Coronary artery (tissue), 2 donors: ENCODE measurements at regions not wholly inside any gene's neighbourhood (a gene's known extent, or its start where the extent isn't known, plus 50 kb on each side); places are given as distances from the start of the nearest gene placed in this dataset.

Source experiments
- DNase-seq: peaks from one replicate; pipeline ENCODE4 v3.0.0-alpha.2; 2017; ENCODE audit warnings: low spot score
- H3K27ac ChIP-seq, 2 donors: fragments of 200-600 bp; sonication (generic); one replicate each; pipeline ENCODE4 v1.5.1; 2016 to 2019
- H3K4me3 ChIP-seq: fragments of 200-600 bp; sonication (generic); 2 replicates; pipeline ENCODE4 v1.5.1; 2016; ENCODE audit warnings: mild to moderate bottlenecking, moderate library complexity
- TF ChIP-seq, protein P1 (sequence below): fragments of 200-600 bp; sonication (generic); IDR thresholded peaks from one replicate; pipeline ENCODE4 v1.5.1; 2019; ENCODE audit warnings: antibody characterized with exemption

DNA sequence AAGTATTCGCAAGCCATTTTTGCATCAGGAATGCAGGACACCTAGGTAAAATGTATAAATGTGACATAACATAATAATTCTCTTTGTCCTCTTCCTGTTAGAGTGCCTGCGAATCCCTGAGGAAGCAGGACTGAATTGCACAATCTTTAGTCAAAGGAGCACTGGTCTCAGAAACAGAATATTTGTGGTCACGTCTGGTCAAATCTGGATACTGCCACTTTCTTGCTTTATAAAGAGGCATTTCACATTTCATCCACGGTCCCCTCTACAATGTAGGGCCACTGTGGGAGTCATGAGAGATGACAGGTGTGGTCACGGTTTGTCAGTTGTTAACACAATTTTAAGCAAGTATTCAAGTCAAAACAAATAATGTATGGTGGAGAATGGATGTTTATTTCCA is 564.0 kb downstream of the IRX1 start:
- Histone ChIP-seq H3K27ac (no peak overlapping the region), H3K4me3 (no peak overlapping the region)
- no peak for DNase-seq
- TF ChIP-seq, protein P1, sequence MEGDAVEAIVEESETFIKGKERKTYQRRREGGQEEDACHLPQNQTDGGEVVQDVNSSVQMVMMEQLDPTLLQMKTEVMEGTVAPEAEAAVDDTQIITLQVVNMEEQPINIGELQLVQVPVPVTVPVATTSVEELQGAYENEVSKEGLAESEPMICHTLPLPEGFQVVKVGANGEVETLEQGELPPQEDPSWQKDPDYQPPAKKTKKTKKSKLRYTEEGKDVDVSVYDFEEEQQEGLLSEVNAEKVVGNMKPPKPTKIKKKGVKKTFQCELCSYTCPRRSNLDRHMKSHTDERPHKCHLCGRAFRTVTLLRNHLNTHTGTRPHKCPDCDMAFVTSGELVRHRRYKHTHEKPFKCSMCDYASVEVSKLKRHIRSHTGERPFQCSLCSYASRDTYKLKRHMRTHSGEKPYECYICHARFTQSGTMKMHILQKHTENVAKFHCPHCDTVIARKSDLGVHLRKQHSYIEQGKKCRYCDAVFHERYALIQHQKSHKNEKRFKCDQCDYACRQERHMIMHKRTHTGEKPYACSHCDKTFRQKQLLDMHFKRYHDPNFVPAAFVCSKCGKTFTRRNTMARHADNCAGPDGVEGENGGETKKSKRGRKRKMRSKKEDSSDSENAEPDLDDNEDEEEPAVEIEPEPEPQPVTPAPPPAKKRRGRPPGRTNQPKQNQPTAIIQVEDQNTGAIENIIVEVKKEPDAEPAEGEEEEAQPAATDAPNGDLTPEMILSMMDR = no peak

- no peak overlapping the region for H3K4me3 ChIP-seq
- no peak overlapping the region for H3K27ac ChIP-seq
- no peak for DNase-seq
- TF ChIP-seq, protein P1 = no peak
Measured at GRCh38 chr5:4164167-4164566, 568.5 kb downstream of the IRX1 start.

GRCh38 chr5:4180703-4181102 is 585.1 kb downstream of the IRX1 start:
- Histone ChIP-seq H3K4me3 (no peak overlapping the region), H3K27ac (no peak overlapping the region)
- TF ChIP-seq, protein P1 = no peak
- DNase-seq = no peak

GRCh38 chr5:4182144-4182543 is 586.5 kb downstream of the IRX1 start:
- DNase-seq = no peak
- TF ChIP-seq, protein P1 = no peak

GRCh38 chr5:4185127-4185526 is 589.5 kb downstream of the IRX1 start:
- no peak overlapping the region for H3K27ac ChIP-seq
- no peak overlapping the region for H3K4me3 ChIP-seq
- DNase-seq = no peak
- TF ChIP-seq, protein P1 = no peak

More at GRCh38 chr5:4182144-4182543, 586.5 kb downstream of the IRX1 start:
- no peak overlapping the region for H3K27ac ChIP-seq
- H3K4me3 ChIP-seq = no peak overlapping the region

DNA sequence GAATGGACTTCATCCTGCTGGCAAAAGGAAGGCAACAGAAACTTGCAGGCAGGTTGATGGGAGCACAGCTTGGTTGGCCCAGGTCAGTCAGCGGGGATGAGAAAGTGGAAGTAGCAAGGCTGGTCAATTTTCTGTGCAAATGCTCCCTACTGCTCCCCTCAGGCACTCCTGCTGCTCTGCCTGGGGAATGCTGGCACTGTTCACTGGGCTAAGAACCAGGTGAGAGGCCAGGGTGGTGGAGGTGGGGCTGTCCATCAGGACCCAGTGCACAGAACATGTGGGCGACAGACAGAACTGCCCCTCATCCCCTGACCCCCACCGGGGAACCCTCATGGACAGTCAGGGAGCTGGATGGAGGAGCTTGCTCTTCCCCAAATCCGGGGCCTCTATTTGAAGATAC is 593.1 kb downstream of the IRX1 start:
- DNase-seq = no peak
- Histone ChIP-seq H3K4me3 (no peak overlapping the region), H3K27ac (no peak overlapping the region)
- TF ChIP-seq, protein P1 = no peak

- Histone ChIP-seq H3K4me3 (no peak overlapping the region), H3K27ac (no peak overlapping the region)
- TF ChIP-seq, protein P1 = no peak
- no peak for DNase-seq
Measured at GRCh38 chr5:4189317-4189716, 593.7 kb downstream of the IRX1 start.
